AG04450 (cell line): ENCODE measurements at regions not wholly inside any gene's neighbourhood (a gene's known extent, or its start where the extent isn't known, plus 50 kb on each side); places are given as distances from the start of the nearest gene placed in this dataset.
"Not testable (repeated sequence)": the region's sequence is repeated elsewhere in the genome, so short reads cannot be mapped to it uniquely, and the experiment has no call there.

Experiments used
- CTCF ChIA-PET: fragments of 300-600, 350-600 bp; formaldehyde crosslinking; extraction: SDS; loops from one replicate; lab custom pipeline; 2022; ENCODE audit warnings: antibody characterized with exemption, inconsistent platforms; lab: Charles Lee
- POLR2A ChIA-PET: fragments of 350-600 bp; formaldehyde crosslinking; extraction: SDS; loops from one replicate; lab custom pipeline; 2021; ENCODE audit warnings: antibody characterized with exemption, inconsistent platforms; lab: Yijun Ruan, JAX
- DNase-seq: peaks from one replicate; pipeline ENCODE4 v3.0.0-alpha.2; 2011; ENCODE audit warnings: low read depth, low spot score
- H3K27ac ChIP-seq: one replicate; pipeline ENCODE4 v1.5.1; 2012; ENCODE audit warnings: low read depth, low read length, control low read depth
- H3K27me3 ChIP-seq: one replicate; pipeline ENCODE4 v1.6.0; 2012; ENCODE audit warnings: low read length; ENCODE audit not compliant: control insufficient read depth, insufficient read depth
- H3K4me3 ChIP-seq: 2 replicates; pipeline ENCODE4 v1.5.1; 2011; ENCODE audit warnings: mild to moderate bottlenecking, low read depth, low read length, control low read depth
- H3K9me3 ChIP-seq: 2 replicates; pipeline ENCODE4 v1.5.1; 2012; ENCODE audit warnings: low read length; ENCODE audit not compliant: control insufficient read depth, insufficient read depth
- CTCF ChIP-seq: IDR thresholded peaks from 2 replicates; pipeline ENCODE4 v1.5.1; 2011; ENCODE audit warnings: low read depth, low read length, control low read depth, inconsistent platforms

- Histone ChIP-seq H3K27ac (no peak overlapping the region), H3K9me3 (no peaks in the 10 kb centered on the region), H3K4me3 (no peak overlapping the region), H3K27me3 (no peaks in the 10 kb centered on the region)
- CTCF ChIA-PET, result no interaction called here
- POLR2A ChIA-PET, result no interaction called here
- DNase-seq, result no peak
- TF ChIP-seq CTCF, result no peak
Measured at GRCh38 chr21:35502821-35503220, 453.7 kb upstream of the RUNX1 start.

- H3K27ac ChIP-seq, H3K27me3 ChIP-seq, CTCF ChIA-PET, POLR2A ChIA-PET, DNase-seq, H3K9me3 ChIP-seq, H3K4me3 ChIP-seq: not testable (repeated sequence)
Measured at GRCh38 chr21:35497522-35497921, 448.4 kb upstream of the RUNX1 start.

GRCh38 chr21:35491920-35492678, 443.0 kb upstream of the RUNX1 start:
- Histone ChIP-seq H3K27me3 (no peaks in the 10 kb centered on the region), H3K4me3 (no peak overlapping the region), H3K9me3 (no peaks in the 10 kb centered on the region), H3K27ac (no peak overlapping the region)
- POLR2A ChIA-PET, result no interaction called here
- TF ChIP-seq CTCF, result no peak
- no peak for DNase-seq
- CTCF ChIA-PET, result no interaction called here

- Histone ChIP-seq H3K9me3 (no peaks in the 10 kb centered on the region), H3K27ac (no peak overlapping the region), H3K4me3 (no peak overlapping the region), H3K27me3 (no peaks in the 10 kb centered on the region)
- no peak for DNase-seq
- ChIA-PET POLR2A (interaction anchor here (0.5 kb wide), 1 partner anchor 1357 kb away, joined by 4 read pairs; no protein-coding TSS in a partner anchor), CTCF (no interaction called here)
- no peak for TF ChIP-seq CTCF
Measured at GRCh38 chr21:35491114-35491513, 442.0 kb upstream of the RUNX1 start.

- Histone ChIP-seq H3K4me3 (no peak overlapping the region), H3K9me3 (no peaks in the 10 kb centered on the region), H3K27me3 (no peaks in the 10 kb centered on the region), H3K27ac (no peak overlapping the region)
- no peak for TF ChIP-seq CTCF
- CTCF ChIA-PET, result interaction anchor here (0.5 kb wide), 1 partner anchor 23 kb away, joined by 4 read pairs; no protein-coding TSS in a partner anchor
- POLR2A ChIA-PET, result no interaction called here
- DNase-seq, result no peak
Measured at GRCh38 chr21:35489389-35489980, 440.4 kb upstream of the RUNX1 start.
